Ascending aorta (tissue), 2 donors: ENCODE measurements at regions not wholly inside any gene's neighbourhood (a gene's known extent, or its start where the extent isn't known, plus 50 kb on each side); places are given as distances from the start of the nearest gene placed in this dataset.

Experiments used
- DNase-seq, 2 donors: peaks; one replicate each; pipeline ENCODE4 v3.0.0-alpha.2; 2019; ENCODE audit warnings: low spot score in 2 of 2
- H3K27ac ChIP-seq, 2 donors: fragments of 200-600 bp; sonication (generic); one replicate each; pipeline ENCODE4 v1.5.1; 2016 to 2017; ENCODE audit warnings: mild to moderate bottlenecking in 1 of 2
- H3K27me3 ChIP-seq: fragments of 200-600 bp; sonication (generic); one replicate; pipeline ENCODE4 v1.5.1; 2017
- H3K36me3 ChIP-seq, 2 donors: fragments of 200-600 bp; sonication (generic); one replicate each; pipeline ENCODE4 v1.5.1; 2016
- H3K4me1 ChIP-seq, 2 donors: fragments of 200-600 bp; sonication (generic); one replicate each; pipeline ENCODE4 v1.5.1; 2016 to 2017; ENCODE audit warnings: mild to moderate bottlenecking in 1 of 2
- H3K4me3 ChIP-seq, 2 donors: fragments of 200-600 bp; sonication (generic); one replicate each; pipeline ENCODE4 v1.5.1; 2016 to 2017; ENCODE audit warnings: mild to moderate bottlenecking in 1 of 2
- H3K9me3 ChIP-seq, 2 donors: fragments of 200-600 bp; sonication (generic); one replicate each; pipeline ENCODE4 v1.5.1; 2016
- CTCF ChIP-seq, 3 experiments: fragments of 200-600 bp in 2 of 3; fragments of 450-650 bp in 1 of 3; sonication (generic) in 2 of 3; IDR thresholded peaks; one replicate each; pipeline ENCODE4 v1.5.1; 2016 to 2019; ENCODE audit warnings: antibody characterized with exemption in 3 of 3, mild to moderate bottlenecking in 1 of 3, moderate library complexity in 1 of 3
- intact Hi-C: fragments of 100-400 bp; cut with DNase I; formaldehyde crosslinking; loops from one replicate; pipeline ENCODE4 v1.15.1; 2023

GRCh38 chr4:171542640-171543039, 270.6 kb upstream of the GALNTL6 start:
- no peak for TF ChIP-seq CTCF (IDR thresholded peaks at IDR 0.05)

GRCh38 chr4:171538601-171539100, 274.6 kb upstream of the GALNTL6 start:
- Histone ChIP-seq H3K4me3 (no peak overlapping the region), H3K36me3 (no peaks in the 10 kb centered on the region), H3K27me3 (no peaks in the 10 kb centered on the region), H3K27ac (no peak overlapping the region), H3K9me3 (no peaks in the 10 kb centered on the region), H3K4me1 (no peaks in the 10 kb centered on the region)
- TF ChIP-seq CTCF (IDR thresholded peaks at IDR 0.05) = no peak
- DNase-seq = no peak
- intact Hi-C loops = no loop called here

More at GRCh38 chr4:171542640-171543039, 270.6 kb upstream of the GALNTL6 start:
- Histone ChIP-seq H3K27ac (no peak overlapping the region), H3K27me3 (no peaks in the 10 kb centered on the region), H3K36me3 (no peaks in the 10 kb centered on the region), H3K9me3 (no peaks in the 10 kb centered on the region), H3K4me1 (no peaks in the 10 kb centered on the region), H3K4me3 (no peak overlapping the region)
- no peak for DNase-seq
- intact Hi-C loops = no loop called here

GRCh38 chr4:171534391-171534790, 278.8 kb upstream of the GALNTL6 start:
- no peaks in the 10 kb centered on the region for H3K9me3 ChIP-seq
- no peak for DNase-seq
- no peak overlapping the region for H3K4me3 ChIP-seq
- intact Hi-C loops = no loop called here
- no peaks in the 10 kb centered on the region for H3K4me1 ChIP-seq
- no peak overlapping the region for H3K27ac ChIP-seq
- no peaks in the 10 kb centered on the region for H3K36me3 ChIP-seq
- H3K27me3 ChIP-seq = no peaks in the 10 kb centered on the region
- no peak for TF ChIP-seq CTCF (IDR thresholded peaks at IDR 0.05)

- DNase-seq = no peak
- Histone ChIP-seq H3K27ac (no peak overlapping the region), H3K4me3 (peak overlapping the region in 1 of 2 donors; percentile 15), H3K9me3 (no peaks in the 10 kb centered on the region), H3K36me3 (no peaks in the 10 kb centered on the region), H3K4me1 (no peaks in the 10 kb centered on the region), H3K27me3 (no peaks in the 10 kb centered on the region)
- intact Hi-C loops = no loop called here
- TF ChIP-seq CTCF (IDR thresholded peaks at IDR 0.05) = no peak
Observed at GRCh38 chr4:171532968-171533367, 280.2 kb upstream of the GALNTL6 start.

- H3K27me3 ChIP-seq = no peaks in the 10 kb centered on the region
- H3K4me1 ChIP-seq = no peaks in the 10 kb centered on the region
- TF ChIP-seq CTCF (IDR thresholded peaks at IDR 0.05) = no peak
- intact Hi-C loops = no loop called here
- H3K36me3 ChIP-seq = no peaks in the 10 kb centered on the region
- H3K9me3 ChIP-seq = no peaks in the 10 kb centered on the region
- no peak overlapping the region for H3K4me3 ChIP-seq
- H3K27ac ChIP-seq = no peak overlapping the region
- DNase-seq = no peak
Observed at GRCh38 chr4:171524903-171525302, 288.3 kb upstream of the GALNTL6 start.

GRCh38 chr4:171521726-171522125, 291.5 kb upstream of the GALNTL6 start:
- Histone ChIP-seq H3K36me3 (no peaks in the 10 kb centered on the region), H3K4me3 (no peak overlapping the region), H3K4me1 (no peaks in the 10 kb centered on the region), H3K9me3 (no peaks in the 10 kb centered on the region), H3K27me3 (no peaks in the 10 kb centered on the region), H3K27ac (no peak overlapping the region)
- TF ChIP-seq CTCF (IDR thresholded peaks at IDR 0.05) = no peak
- intact Hi-C loops = no loop called here
- no peak for DNase-seq
